GM18520 (cell line): ENCODE measurements at regions not wholly inside any gene's neighbourhood (a gene's known extent, or its start where the extent isn't known, plus 50 kb on each side); places are given as distances from the start of the nearest gene placed in this dataset.

ENCODE experiments used
- ATAC-seq: cut with Tn5 transposase; IDR thresholded peaks from one replicate; pipeline ENCODE4 v1.9.1; 2021; ENCODE audit not compliant: unreplicated experiment

DNA sequence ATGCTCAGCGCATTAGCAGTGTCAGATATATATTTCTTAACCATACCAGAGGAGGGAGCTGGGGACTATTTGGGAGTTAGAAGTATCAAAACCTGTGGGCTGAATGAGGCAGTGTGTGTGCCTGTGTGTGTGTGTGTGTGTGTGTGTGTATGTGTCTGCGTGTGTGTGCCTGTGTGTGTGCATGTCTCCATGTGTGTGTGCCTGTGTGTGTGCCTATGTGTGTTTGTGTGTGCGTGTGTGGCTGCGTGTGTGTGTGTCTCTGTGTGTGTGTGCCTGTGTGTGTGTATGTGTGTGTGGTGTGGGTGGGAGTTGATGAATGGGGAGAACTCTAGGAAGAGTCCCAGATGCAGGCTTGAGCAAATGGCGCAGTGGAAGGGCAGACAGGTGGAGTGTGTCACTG lies 92.9 kb downstream of the PAX1 start:
- no peak for ATAC-seq

GRCh38 chr20:21796059-21796458 lies 90.6 kb downstream of the PAX1 start:
- no peak for ATAC-seq

- ATAC-seq, result no peak
These were observed 82.6 kb downstream of the PAX1 start for GRCh38 chr20:21788082-21788481.

DNA sequence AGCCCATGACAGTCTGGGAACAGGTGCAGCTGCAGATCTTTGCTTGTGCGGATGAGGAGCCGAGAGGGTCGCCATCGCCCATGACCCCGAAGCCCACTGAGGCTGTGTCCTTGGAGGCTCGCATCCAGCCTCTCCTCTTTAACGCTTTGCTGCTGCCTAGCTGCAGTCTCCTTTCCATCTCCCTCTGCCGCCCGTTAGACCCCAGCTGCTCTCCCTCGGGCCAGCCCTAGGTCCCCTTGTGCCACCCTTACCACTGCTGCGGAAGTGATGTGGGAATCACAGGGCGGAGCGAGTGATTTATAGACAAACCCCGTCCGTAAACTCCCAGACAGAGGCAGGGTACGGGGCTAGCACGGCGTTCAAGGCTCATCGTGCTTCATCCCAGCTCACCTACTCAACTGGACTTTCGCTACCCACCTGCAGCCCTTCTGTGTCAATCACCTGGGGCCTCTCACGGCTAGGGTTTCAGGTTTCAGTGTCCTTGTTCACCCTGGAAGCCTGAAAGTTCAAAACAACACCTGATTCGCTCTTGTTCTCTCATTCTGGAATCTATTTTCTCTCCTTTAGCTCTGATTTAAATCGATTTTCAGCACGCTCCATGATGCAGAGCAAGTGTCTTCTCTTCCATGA lies 76.1 kb downstream of the PAX1 start:
- ATAC-seq, result no peak

- no peak for ATAC-seq
These were observed 75.1 kb downstream of the PAX1 start for GRCh38 chr20:21780528-21780927.
